HG03469 (cell line): ENCODE measurements at regions not wholly inside any gene's neighbourhood (a gene's known extent, or its start where the extent isn't known, plus 50 kb on each side); places are given as distances from the start of the nearest gene placed in this dataset.

ENCODE experiments used
- ATAC-seq: cut with Tn5 transposase; IDR thresholded peaks from one replicate; pipeline ENCODE4 v1.9.1; 2021; ENCODE audit warnings: mild to moderate bottlenecking, moderate library complexity, moderate number of reproducible peaks; ENCODE audit not compliant: unreplicated experiment

DNA sequence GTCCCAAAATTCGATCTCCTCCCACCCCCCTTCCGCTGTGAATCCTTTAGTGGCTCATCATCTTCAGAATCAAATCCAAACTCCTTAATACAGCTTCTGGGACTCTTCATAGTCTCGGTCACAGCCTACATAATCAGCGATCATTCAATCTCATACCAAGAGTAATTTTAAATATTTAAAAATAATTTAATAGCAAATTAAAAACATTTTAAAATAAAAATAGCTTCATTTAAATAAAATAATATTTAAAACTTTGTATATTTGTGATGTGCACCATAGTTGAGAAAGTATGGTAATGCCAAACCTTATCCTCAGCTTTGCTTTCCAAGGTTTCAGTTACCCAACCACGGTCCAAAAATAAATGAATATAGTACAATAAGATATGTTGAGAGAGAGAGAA lies 70.0 kb upstream of the NR3C1 start:
- no peak for ATAC-seq

DNA sequence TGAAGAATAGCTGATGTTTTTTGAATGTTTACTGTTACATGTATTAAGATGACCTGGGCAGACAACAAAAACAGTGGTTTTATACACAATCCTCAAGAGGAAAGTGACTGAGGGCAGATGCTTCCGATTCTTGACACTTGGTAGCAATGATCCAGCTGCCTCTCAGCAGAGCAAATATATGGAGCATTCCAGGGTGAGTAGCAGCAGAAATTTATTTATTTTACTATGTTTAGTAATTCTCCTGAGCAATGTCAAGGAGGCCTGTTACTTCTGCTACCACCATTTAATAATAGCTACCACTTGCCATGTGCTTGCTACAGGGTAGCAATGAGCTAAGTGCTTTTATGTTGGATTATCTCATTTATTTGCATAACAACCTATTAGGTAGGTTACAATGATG lies 69.1 kb upstream of the NR3C1 start:
- no peak for ATAC-seq

DNA sequence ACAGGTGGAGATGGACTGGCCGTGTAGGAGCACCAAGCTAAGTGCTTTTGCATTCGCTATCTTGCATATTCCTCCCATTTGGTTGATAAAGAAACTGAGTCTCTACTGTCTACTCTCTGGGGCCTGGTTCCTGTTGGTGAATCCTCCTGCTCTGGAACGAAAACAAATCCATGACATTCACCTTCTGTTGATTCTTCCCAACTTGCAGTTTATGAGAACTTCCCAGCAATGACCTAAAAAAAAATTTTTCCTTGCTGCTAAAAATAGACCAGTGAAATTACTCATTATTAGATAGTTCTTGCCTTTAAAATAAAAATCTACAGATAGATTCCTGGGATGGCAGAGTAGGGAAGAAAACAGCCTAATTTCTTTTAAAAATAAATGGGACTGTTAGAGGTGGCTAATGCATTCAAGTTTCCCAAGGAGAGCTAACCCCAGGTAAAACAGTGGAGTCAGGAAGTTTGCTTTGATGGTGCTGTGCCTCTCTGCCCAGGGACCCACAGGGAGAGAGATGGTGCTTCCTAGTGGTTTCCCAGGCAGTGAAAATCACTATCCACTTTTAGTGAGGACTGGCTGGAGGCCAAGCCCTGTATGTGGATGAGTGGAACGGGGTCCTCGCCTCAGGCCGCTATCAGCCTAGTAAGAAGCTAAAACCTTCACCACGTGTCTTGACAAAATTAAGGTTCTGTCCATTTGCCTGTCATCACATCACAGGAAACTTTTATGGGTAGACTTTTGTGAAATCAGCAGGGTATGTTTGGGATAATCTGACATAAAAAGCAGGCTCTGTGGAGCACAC lies 68.4 kb upstream of the NR3C1 start:
- no peak for ATAC-seq

DNA sequence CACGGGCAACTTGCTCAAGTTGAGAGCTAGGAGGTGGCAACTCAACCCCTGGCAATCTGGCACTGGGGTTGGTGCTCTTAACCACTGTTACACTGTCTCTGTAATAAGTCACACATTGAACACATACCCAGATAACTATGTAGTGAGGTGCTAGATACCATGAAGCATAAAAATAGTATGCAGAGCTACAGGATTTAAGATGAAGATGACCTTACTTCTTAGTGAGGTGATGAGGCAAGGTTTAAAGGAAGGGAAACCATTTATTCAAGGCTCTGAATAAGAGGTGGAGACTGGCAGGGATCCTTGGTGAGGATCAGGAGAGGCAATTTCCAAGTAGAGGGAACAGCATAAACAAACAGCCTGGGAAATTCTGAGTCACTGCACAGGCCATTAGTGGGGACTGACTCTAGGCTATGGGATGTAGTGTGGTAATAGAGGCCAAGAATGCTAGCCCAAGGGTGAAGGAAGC lies 67.6 kb upstream of the NR3C1 start:
- no peak for ATAC-seq

DNA sequence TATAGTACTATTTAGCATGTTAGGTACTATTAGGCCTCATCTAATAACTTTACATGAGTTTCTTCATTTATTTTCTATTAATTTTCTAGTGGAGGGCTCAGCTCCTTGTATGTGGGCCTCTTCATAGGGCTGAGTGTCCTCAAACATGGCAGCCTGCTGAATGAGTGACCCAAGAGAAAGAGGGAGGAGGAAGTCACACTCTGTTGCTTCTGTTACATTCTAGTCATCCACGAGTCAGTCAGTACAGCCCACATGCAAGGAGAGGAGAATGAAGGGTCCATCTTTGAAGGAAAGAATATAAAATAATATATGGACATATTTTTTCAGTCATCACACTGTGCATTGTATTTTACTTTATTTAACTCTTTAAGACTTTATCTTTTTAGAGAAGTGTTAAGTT lies 66.6 kb upstream of the NR3C1 start:
- ATAC-seq = no peak

DNA sequence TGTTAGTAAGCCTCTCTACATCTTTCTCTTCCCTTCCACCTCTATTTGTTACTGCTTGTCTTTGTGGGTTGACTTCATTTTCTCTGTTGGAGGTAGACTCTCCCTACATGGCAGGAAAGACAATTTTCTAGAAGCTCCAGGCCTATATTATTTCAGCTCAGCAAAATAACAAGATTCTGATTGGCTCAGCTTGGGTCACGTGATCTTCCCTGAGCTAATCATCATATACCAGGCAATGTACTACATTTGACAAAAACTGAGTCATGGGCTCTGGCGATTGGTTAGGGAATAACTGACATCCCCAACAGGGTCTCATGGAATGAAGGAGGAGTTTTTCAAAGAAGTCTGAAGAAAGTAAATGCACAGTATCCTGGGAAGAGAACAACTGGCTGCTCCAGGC lies 65.6 kb upstream of the NR3C1 start:
- no peak for ATAC-seq

DNA sequence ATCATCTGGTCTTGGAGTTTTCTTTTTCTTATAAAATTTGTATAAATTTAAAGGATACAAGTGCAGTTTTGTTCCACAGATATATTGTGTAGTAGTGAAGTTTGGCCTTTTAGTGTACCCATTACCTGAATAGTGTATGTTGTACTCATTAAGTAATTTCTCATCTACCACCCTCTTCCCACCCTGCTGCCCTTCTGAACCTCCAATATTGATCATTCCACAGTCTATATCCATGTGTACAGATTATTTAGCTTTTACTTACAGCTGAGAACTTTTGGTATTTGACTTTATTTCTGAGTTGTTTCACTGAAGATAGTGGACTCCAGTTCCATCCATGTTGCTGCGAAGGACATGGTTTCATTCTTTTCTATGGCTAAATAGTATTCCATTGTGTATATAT lies 63.1 kb upstream of the NR3C1 start:
- no peak for ATAC-seq

DNA sequence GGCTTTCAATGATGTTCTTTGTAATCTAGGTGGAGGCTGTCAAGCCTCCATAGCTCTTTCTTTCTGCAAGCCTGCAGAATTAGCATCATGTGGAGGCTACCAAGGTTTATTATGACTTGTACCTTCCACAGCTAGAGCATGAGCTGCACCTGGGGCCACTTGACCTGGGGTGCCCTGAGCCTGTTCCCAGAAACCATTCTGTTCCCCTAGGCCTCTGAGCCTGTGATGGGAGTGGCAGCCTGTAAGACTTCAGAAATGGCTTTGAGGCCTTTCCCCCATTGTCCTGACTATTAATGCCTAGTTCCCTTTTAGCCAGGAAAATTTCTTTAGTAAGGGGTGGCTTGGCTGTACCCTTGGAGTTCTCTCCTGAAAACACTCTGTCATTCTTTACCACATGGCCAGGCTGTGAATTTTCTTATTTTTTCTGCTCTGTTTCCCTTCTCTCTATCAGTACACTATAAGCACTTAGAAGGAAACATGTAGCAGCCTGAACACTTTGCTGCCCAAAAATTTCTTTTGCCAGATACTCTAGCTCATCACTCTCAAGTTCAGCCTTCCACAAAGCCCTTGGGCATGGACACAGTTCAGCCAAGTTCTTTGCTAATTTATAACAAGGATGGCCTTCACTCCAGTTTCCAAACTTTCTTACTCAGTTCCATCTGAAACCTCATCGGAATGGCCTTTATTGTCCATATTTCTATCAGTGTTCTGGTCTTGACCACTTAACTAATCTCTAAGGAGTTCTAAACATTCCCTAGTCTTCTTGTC lies 61.4 kb upstream of the NR3C1 start:
- ATAC-seq = no peak

DNA sequence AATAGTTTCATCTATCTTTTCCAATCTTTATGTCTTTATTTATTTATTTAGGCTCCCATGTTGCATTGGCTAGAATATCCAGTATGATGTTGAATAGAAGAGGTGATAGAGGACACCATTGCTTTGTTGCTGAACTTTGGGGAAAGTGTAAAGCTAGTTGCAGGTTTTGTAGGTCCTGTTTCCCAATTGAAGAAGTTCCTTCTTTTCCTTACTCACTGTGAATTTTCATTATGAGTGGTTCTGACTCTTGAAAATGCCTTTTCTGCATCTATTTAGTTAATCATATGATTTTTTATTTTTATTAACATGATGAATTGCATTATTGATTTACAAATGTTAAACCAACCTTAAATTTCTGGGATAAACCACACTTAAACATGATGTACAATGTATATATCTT lies 58.9 kb upstream of the NR3C1 start:
- no peak for ATAC-seq

DNA sequence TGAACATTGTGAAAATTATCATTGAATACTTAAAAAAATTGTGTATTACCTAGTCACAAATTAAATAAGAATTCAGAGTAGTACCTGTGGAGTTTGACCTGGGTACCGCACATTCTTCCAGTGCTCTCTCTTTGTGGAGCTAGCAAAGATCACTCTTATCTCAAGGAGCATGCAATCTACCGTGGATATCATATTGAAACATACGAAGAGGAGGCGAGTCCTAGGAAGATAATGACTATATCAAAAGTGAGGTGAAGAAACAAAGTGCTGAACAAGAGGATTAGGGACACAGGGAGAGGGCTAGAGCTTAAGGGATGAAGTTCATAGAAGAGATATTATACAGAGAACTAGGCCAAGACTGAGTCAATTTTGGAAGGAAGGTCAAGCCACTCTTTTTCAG lies 55.9 kb upstream of the NR3C1 start:
- no peak for ATAC-seq

DNA sequence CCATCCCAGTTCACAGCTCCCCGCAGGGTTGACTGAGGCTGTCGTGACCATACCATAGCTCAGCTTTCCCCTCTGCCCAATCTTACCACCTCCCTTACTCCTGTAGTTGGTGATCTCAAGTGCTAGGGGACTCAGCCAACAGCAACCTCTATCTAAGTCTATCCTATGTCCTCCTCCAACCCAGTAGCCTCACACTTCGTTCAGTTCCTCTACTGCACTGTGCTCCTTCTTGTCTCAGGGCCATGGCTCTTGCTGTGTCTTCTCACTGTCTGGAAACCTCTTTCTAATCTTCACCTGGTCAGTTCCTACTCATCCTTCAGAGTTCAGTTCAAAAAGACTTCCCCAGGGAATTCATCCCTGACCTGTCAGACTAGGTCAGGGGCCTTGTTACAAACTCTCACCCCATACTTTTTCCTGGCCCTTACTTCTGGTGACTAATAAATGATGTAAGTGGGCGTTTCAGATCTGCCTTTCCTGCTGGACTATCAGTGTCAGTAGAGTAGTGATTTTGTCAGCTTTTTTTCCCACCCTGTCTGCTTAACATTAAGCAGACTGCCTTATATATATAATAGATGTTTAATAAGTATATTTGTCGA lies 53.6 kb upstream of the NR3C1 start:
- no peak for ATAC-seq

DNA sequence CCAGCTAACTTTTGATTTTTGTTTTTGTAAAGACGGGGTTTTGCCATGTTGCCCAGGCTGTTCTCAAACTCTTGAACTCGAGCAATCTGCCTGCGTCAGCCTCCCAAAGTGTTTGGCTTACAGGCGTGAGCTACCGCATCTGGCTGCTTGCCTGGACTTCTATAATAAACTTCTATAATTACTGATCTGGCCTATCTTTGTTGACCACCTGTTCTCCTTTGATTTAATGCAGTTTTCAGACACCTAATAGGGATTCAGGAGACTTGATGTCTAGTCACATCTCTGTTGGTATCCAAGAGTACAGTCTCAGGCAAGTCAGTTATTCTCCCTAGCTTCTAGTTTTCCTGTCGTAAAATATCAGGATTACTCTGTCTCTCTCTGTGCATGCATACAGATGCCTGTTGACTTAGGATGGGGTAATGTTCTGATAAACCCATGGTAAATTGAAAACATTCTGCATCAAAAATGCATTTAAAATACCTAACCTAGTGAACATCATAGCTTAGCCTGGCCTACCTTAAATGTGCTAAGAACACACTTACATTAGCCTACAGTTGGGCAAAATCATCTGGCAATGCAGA lies 51.5 kb upstream of the NR3C1 start:
- ATAC-seq = no peak

DNA sequence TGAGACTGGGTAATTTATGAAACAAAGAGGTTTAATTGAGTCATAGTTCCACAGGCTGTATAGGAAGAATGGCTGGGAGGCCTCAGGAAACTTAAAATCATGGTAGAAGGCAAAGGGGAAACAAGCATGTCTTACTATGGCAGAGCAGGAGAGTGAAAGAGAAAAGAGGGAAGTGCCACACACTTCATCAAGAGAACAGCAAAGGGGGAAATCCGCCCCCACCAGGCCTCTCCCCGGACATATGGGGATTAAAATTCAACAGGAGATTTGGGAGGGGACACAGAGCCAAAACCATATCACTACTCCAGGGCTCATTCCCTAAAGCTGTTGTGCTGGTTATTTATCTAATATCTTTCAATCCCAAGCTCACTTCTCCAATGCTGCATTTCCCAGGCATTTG lies 50.2 kb upstream of the NR3C1 start:
- ATAC-seq = no peak
